Activated CD4-positive, alpha-beta T cell treated with anti-CD3 and anti-CD28 coated beads for 36 hours (primary cell): ENCODE measurements at regions not wholly inside any gene's neighbourhood (a gene's known extent, or its start where the extent isn't known, plus 50 kb on each side); places are given as distances from the start of the nearest gene placed in this dataset.
"Not testable (repeated sequence)": the region's sequence is repeated elsewhere in the genome, so short reads cannot be mapped to it uniquely, and the experiment has no call there.

Experiments used
- ATAC-seq: fragments of 200-7000 bp; cut with Tn5 transposase; one replicate; pipeline ENCODE4 v1.10.0; 2021; ENCODE audit warnings: mild to moderate bottlenecking, moderate library complexity
- CTCF ChIA-PET: fragments of 350-600 bp; sonication (Branson Sonifier 250); formaldehyde crosslinking; loops from one replicate; lab custom pipeline; 2021; ENCODE audit warnings: antibody characterized with exemption; lab: Charles Lee
- POLR2A ChIA-PET: fragments of 350-600 bp; sonication (Branson Sonifier 250); formaldehyde crosslinking; loops from one replicate; lab custom pipeline; 2021; ENCODE audit warnings: antibody characterized with exemption, inconsistent platforms; lab: Charles Lee
- DNase-seq: peaks from one replicate; pipeline ENCODE4 v3.0.0-alpha.2; 2020
- H3K27ac Mint-ChIP-seq: one replicate; pipeline ENCODE4 v1.8.0; 2021; ENCODE audit warnings: mixed read lengths
- H3K27me3 Mint-ChIP-seq: one replicate; pipeline ENCODE4 v1.8.0; 2021; ENCODE audit warnings: mixed read lengths
- H3K36me3 Mint-ChIP-seq: one replicate; pipeline ENCODE4 v1.8.0; 2021; ENCODE audit warnings: low read depth, mixed read lengths
- H3K4me1 Mint-ChIP-seq: one replicate; pipeline ENCODE4 v1.8.0; 2021; ENCODE audit warnings: mixed read lengths
- H3K4me3 Mint-ChIP-seq: one replicate; pipeline ENCODE4 v1.8.0; 2021; ENCODE audit warnings: mild to moderate bottlenecking, moderate library complexity, mixed read lengths
- H3K9me3 Mint-ChIP-seq: one replicate; pipeline ENCODE4 v1.8.0; 2021; ENCODE audit warnings: low read depth, mixed read lengths
- intact Hi-C, 2 experiments: fragments of 100-400 bp; cut with DNase I in 1 of 2; cut with micrococcal nuclease in 1 of 2; formaldehyde crosslinking; loops; one replicate each; pipeline versions ENCODE4 v1.14.2 to v1.15.1; 2022 to 2024; cut with DNase I, micrococcal nuclease

DNA sequence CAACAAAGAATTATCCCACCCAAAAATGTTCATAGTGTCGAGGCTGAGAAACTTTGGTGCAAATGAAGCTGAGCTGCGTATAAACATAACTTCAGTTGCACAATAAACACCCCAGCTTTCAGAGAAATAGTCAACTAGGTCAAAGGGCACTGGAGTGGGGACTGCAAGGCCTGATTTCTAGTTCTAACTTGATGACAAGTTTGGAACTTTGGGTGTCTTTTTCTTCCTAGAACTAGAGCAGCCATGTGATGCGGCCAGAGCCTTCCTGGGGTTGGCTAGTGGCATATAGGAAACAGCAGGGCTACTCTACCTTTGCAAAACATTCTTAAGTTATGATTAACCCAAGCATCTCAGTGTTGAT lies 298.4 kb upstream of the AMIGO2 start:
- Mint-ChIP-seq H3K4me1 (peaks cover 47% of the 10 kb centered on the region), H3K27me3 (no peaks in the 10 kb centered on the region), H3K4me3 (no peak overlapping the region), H3K9me3 (peaks cover 37% of the 10 kb centered on the region), H3K27ac (peak overlapping the region; percentile 78), H3K36me3 (peaks cover 41% of the 10 kb centered on the region)
- ATAC-seq (no peak), DNase-seq (no peak)
- POLR2A ChIA-PET = interaction anchor here (1.2 kb wide), 1 partner anchor 76 kb away, joined by 3 read pairs; no protein-coding TSS in a partner anchor
- intact Hi-C loops = no loop called here
- CTCF ChIA-PET = interaction anchor here (0.8 to 2.3 kb wide), 3 partner anchors 10 to 19 kb away, joined by 3 to 5 read pairs (median 3); no protein-coding TSS in a partner anchor

DNA sequence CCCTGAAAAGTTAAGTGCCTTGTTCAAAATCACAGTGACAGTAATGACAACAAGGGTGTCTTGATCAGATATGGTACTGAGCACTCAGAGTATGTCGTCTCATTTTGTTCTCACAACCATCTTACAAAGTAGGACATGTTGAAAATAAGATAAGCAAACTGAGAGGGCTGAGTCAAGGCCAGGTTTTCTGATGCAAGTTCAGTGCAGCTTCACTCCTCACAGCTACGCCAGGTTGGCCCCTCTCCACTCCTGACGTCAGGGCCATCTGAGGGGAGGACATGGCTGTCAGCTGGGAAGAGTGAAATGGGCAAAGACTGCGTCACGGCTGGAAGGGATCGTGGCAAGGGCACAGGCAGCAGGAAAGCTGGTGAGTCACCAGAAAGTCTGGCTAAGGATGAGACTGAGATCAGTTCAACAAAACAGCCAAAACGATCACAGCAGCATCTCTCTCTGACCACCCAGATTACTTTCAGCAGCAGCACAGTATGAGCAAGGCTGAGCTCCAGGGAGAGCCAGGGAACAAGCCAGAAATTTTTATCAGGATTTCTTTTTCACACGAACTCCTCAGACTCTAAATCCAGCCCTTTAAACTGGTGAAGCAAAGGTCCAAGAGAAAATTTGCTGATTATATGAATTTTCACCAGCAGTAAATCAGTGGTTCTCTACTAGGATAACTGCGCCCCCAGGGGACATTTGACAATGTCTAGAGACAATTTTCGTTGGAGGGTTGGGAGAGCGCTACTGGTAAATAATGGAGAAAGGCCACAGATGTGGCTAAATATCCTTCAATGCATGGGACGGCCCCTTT lies 297.9 kb upstream of the AMIGO2 start:
- DNase-seq (no peak), ATAC-seq (peak; percentile 60)
- Mint-ChIP-seq H3K27ac (peak overlapping the region; percentile 78), H3K36me3 (peaks cover 38% of the 10 kb centered on the region), H3K27me3 (no peaks in the 10 kb centered on the region), H3K4me3 (no peak overlapping the region), H3K9me3 (peaks cover 37% of the 10 kb centered on the region), H3K4me1 (peaks cover 45% of the 10 kb centered on the region)
- POLR2A ChIA-PET = no interaction called here
- intact Hi-C loops = no loop called here
- CTCF ChIA-PET = interaction anchor here (1.1 to 2.3 kb wide), 2 partner anchors 10 to 20 kb away, joined by 3 to 5 read pairs; no protein-coding TSS in a partner anchor

- ATAC-seq (no peak), DNase-seq (no peak)
- CTCF ChIA-PET = interaction anchor here (1.1 to 2.3 kb wide), 2 partner anchors 11 to 21 kb away, joined by 3 to 5 read pairs; no protein-coding TSS in a partner anchor
- Mint-ChIP-seq H3K27ac (no peak overlapping the region), H3K36me3 (peaks cover 34% of the 10 kb centered on the region), H3K4me3 (no peak overlapping the region), H3K4me1 (peaks cover 39% of the 10 kb centered on the region), H3K9me3 (peaks cover 34% of the 10 kb centered on the region), H3K27me3 (no peaks in the 10 kb centered on the region)
- intact Hi-C loops = no loop called here
- POLR2A ChIA-PET = no interaction called here
Measured at GRCh38 chr12:47376927-47377326, 297.2 kb upstream of the AMIGO2 start.

- POLR2A ChIA-PET = no interaction called here
- CTCF ChIA-PET = no interaction called here
- Mint-ChIP-seq H3K36me3 (peaks cover 29% of the 10 kb centered on the region), H3K27ac (no peak overlapping the region), H3K4me1 (peaks cover 26% of the 10 kb centered on the region), H3K4me3 (no peak overlapping the region), H3K9me3 (peaks cover 20% of the 10 kb centered on the region), H3K27me3 (no peaks in the 10 kb centered on the region)
- DNase-seq (no peak), ATAC-seq (no peak)
- intact Hi-C loops = no loop called here
Measured at GRCh38 chr12:47373554-47374150, 293.9 kb upstream of the AMIGO2 start.

DNA sequence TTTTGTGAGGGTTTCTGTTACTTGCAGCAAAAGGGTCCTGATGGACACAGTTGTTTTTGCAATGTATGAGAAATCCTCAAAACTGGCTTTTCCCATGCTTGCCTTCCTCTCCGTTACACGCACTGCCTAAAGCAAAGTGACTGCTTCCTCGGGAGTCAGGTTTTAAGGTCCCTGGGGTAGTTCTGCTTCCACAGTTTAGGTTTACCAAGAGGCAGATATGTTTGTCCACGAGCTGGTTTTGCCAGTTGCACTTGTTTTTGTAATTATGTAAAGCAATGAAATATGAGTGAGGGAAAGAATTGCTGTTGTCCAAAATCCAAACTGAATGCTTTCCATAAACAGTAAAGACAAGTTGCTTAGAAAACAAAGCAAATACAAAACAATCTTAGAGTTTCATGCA lies 290.7 kb upstream of the AMIGO2 start:
- intact Hi-C loops = no loop called here
- Mint-ChIP-seq H3K9me3 (peaks cover 14% of the 10 kb centered on the region), H3K27ac (no peak overlapping the region), H3K36me3 (peaks cover 29% of the 10 kb centered on the region), H3K27me3 (no peaks in the 10 kb centered on the region), H3K4me1 (peaks cover 10% of the 10 kb centered on the region), H3K4me3 (no peak overlapping the region)
- no peak for DNase-seq
- ChIA-PET CTCF (interaction anchor here (1.3 to 1.7 kb wide), 2 partner anchors 12 to 20 kb away, joined by 4 read pairs; no protein-coding TSS in a partner anchor), POLR2A (interaction anchor here (0.6 kb wide), 1 partner anchor 15 kb away, joined by 5 read pairs; no protein-coding TSS in a partner anchor)
- ATAC-seq = no peak

- Mint-ChIP-seq H3K9me3 (peaks cover 5% of the 10 kb centered on the region), H3K27me3 (no peaks in the 10 kb centered on the region), H3K36me3 (peaks cover 26% of the 10 kb centered on the region), H3K4me1 (peaks cover 12% of the 10 kb centered on the region), H3K4me3 (no peak overlapping the region), H3K27ac (no peak overlapping the region)
- intact Hi-C loops = loop anchor here in 1 of 2 experiments (10.0 kb wide), 1 partner anchor 1154 kb away; no protein-coding TSS in a partner anchor
- DNase-seq (no peak), ATAC-seq (no peak)
- ChIA-PET CTCF (interaction anchor here (1.1 to 1.7 kb wide), 2 partner anchors 21 to 41 kb away, joined by 3 to 4 read pairs; no protein-coding TSS in a partner anchor), POLR2A (no interaction called here)
Measured at GRCh38 chr12:47369085-47369484, 289.3 kb upstream of the AMIGO2 start.

- intact Hi-C loops = loop anchor here in 1 of 2 experiments (10.0 kb wide), 1 partner anchor 1153 kb away; no protein-coding TSS in a partner anchor
- Mint-ChIP-seq H3K9me3 (peaks cover 2% of the 10 kb centered on the region), H3K36me3 (peaks cover 22% of the 10 kb centered on the region), H3K4me1 (peaks cover 12% of the 10 kb centered on the region), H3K4me3 (no peak overlapping the region), H3K27me3 (no peaks in the 10 kb centered on the region), H3K27ac (no peak overlapping the region)
- POLR2A ChIA-PET = interaction anchor here (0.5 kb wide), 1 partner anchor 150 kb away, joined by 3 read pairs; no protein-coding TSS in a partner anchor
- ATAC-seq (peak; percentile 7), DNase-seq (no peak)
- CTCF ChIA-PET = interaction anchor here (0.7 to 1.5 kb wide), 5 partner anchors 20 to 336 kb away, joined by 3 to 4 read pairs (median 3); no protein-coding TSS in a partner anchor
Measured at GRCh38 chr12:47367912-47368537, 288.3 kb upstream of the AMIGO2 start.

GRCh38 chr12:47366579-47366978 lies 286.8 kb upstream of the AMIGO2 start:
- intact Hi-C loops = loop anchor here in 1 of 2 experiments (10.0 kb wide), 1 partner anchor 1152 kb away; no protein-coding TSS in a partner anchor
- Mint-ChIP-seq H3K4me3 (no peak overlapping the region), H3K27ac (no peak overlapping the region), H3K4me1 (peaks cover 24% of the 10 kb centered on the region), H3K27me3 (no peaks in the 10 kb centered on the region), H3K36me3 (peaks cover 24% of the 10 kb centered on the region), H3K9me3 (peaks cover 2% of the 10 kb centered on the region)
- CTCF ChIA-PET = interaction anchor here (1.3 kb wide), 1 partner anchor 30 kb away, joined by 4 read pairs; no protein-coding TSS in a partner anchor
- ATAC-seq (no peak), DNase-seq (no peak)
- POLR2A ChIA-PET = no interaction called here

DNA sequence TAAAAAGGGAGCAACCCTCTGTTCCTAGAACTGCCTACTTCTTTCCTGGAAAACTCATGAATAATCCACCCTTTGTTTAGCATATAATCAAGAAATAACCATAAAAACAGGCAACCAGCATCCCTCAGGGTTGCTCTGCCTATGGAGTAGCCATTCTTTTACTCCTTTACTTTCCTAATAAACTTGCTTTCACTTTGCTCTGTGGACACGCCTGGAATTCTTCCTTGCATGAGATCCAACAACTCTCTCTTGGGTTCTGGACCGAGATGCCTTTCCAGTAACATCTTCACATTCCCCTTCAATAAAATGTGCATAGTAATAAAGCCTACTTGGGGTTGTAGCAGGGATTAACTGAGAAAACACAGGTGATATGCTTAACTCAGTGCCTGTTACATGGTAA lies 286.4 kb upstream of the AMIGO2 start:
- Mint-ChIP-seq H3K4me1 (peaks cover 28% of the 10 kb centered on the region), H3K4me3 (no peak overlapping the region), H3K27ac (no peak overlapping the region), H3K9me3 (peaks cover 2% of the 10 kb centered on the region), H3K27me3 (no peaks in the 10 kb centered on the region), H3K36me3 (peaks cover 25% of the 10 kb centered on the region)
- POLR2A ChIA-PET = no interaction called here
- intact Hi-C loops = loop anchor here in 1 of 2 experiments (10.0 kb wide), 1 partner anchor 1151 kb away; no protein-coding TSS in a partner anchor
- DNase-seq (no peak), ATAC-seq (no peak)
- CTCF ChIA-PET = interaction anchor here (1.3 kb wide), 1 partner anchor 30 kb away, joined by 4 read pairs; no protein-coding TSS in a partner anchor

- H3K27me3 Mint-ChIP-seq, H3K9me3 Mint-ChIP-seq, H3K4me3 Mint-ChIP-seq, POLR2A ChIA-PET, H3K27ac Mint-ChIP-seq, DNase-seq: not testable (repeated sequence)
- CTCF ChIA-PET = interaction anchor here (1.1 to 1.2 kb wide), 2 partner anchors 24 to 89 kb away, joined by 3 read pairs; no protein-coding TSS in a partner anchor
- peaks cover 33% of the 10 kb centered on the region for H3K4me1 Mint-ChIP-seq
- peak; percentile 53 for ATAC-seq
- intact Hi-C loops = loop anchor here in 1 of 2 experiments (10.0 kb wide), 1 partner anchor 1151 kb away; no protein-coding TSS in a partner anchor
- H3K36me3 Mint-ChIP-seq = peaks cover 26% of the 10 kb centered on the region
Measured at GRCh38 chr12:47365443-47366076, 285.8 kb upstream of the AMIGO2 start.
